SU-DHL-6 (cell line): ENCODE measurements at regions not wholly inside any gene's neighbourhood (a gene's known extent, or its start where the extent isn't known, plus 50 kb on each side); places are given as distances from the start of the nearest gene placed in this dataset.

ENCODE experiments used
- CTCF ChIP-seq: fragments of 200-600 bp; sonication (generic); IDR thresholded peaks from one replicate; pipeline ENCODE4 v1.5.1; 2017; ENCODE audit warnings: antibody characterized with exemption, mild to moderate bottlenecking, low read length, moderate library complexity; ENCODE audit not compliant: insufficient read depth, poor library complexity, severe bottlenecking
- EZH2phosphoT487 ChIP-seq: fragments of 200-600 bp; sonication (generic), shearing (Covaris generic); conservative IDR thresholded peaks from 2 replicates; pipeline ENCODE4 v1.6.1; 2018; ENCODE audit warnings: mild to moderate bottlenecking, antibody characterized with exemption, low read length, moderate library complexity, mixed read lengths

- TF ChIP-seq EZH2phosphoT487 (no peak), CTCF (no peak)
These were observed 665.0 kb downstream of the OTOL1 start for GRCh38 chr3:162161595-162161994.
